ENCODE measurements at regions not wholly inside any gene's neighbourhood (a gene's known extent, or its start where the extent isn't known, plus 50 kb on each side); places are given as distances from the start of the nearest gene placed in this dataset.

DNA sequence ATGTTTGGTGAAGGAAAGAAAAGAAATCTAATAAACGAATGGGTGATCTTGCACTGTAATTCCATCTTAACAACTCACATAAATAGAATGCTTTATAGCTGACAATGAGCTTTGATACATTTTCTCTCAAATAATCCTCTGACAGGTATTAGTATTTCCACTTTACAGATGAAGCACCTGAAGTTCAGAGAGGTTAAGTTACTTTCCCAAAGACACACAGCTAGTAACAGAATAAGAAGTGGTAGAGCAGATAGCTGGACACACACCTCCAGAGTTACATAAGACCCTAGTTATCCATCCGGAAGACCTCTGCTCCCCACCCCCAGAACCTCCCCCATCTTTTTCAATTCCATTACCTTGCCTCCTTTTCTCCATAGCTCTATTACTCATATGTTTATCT is 213.3 kb upstream of the ZC3H12A start:
- peaks cover 20% of the 10 kb centered on the region for H3K4me1 ChIP-seq (ENCODE audit: insufficient read depth, insufficient read length)
- H3K36me3 ChIP-seq (ENCODE audit: insufficient read depth, insufficient read length, low read length) = no peaks in the 10 kb centered on the region
- TF ChIP-seq ZNF274 (IDR thresholded peaks at IDR 0.05; ENCODE audit: low read depth, low read length) (no peak), SUZ12 (IDR thresholded peaks at IDR 0.05; ENCODE audit: extremely low read depth, insufficient read depth, insufficient read length) (no peak), YY1 (IDR thresholded peaks at IDR 0.05; ENCODE audit: insufficient read depth, insufficient read length) (no peak)
- DNase-seq (ENCODE audit: low read depth, low spot score) = no peak
- no peaks in the 10 kb centered on the region for H3K27me3 ChIP-seq (ENCODE audit: insufficient read depth, insufficient read length)
- no peak overlapping the region for H3K9ac ChIP-seq (ENCODE audit: insufficient read length, low read depth)
- H3K9me3 ChIP-seq (ENCODE audit: insufficient read depth, low read length) = no peaks in the 10 kb centered on the region
- no peak overlapping the region for H3K4me3 ChIP-seq (ENCODE audit: insufficient read length, low read depth)

DNA sequence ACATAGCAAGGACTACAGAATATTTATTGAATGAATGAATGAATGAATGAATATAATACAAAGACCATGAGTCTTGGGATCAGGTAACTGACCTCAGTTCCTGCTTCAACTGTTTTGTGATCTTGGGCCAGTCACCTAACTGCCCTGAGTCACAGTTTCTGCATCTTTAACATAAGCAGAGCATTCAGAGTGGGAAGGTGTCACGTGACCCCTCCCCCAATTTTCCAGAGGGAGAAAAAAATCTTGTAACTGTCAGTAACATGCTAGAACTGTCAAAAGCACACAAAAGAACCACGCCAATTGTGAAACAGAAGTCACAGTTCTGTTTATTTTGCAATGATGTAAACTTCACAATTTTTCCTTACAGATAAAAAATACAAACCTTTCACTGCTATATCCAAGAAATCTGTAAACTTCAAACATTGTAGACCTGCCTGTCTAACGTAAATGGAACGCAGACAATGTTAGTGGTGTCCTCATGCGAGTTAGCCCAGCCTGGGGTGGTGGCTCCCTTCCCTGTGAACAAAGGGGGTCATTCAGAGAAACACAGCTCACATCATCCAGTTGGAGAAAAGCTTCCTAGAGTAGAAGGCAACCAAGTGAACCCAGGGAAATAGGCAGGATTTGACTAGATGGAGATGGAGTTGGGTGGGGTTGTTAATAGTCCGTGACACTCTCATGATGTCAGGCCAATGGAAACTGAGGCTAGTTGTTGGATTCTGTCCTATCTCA is 211.8 kb upstream of the ZC3H12A start:
- no peak for TF ChIP-seq ZNF274 (IDR thresholded peaks at IDR 0.05; ENCODE audit: low read depth, low read length)
- no peak for TF ChIP-seq YY1 (IDR thresholded peaks at IDR 0.05; ENCODE audit: insufficient read depth, insufficient read length)
- no peak for TF ChIP-seq SUZ12 (IDR thresholded peaks at IDR 0.05; ENCODE audit: extremely low read depth, insufficient read depth, insufficient read length)
- no peak overlapping the region for H3K9ac ChIP-seq (ENCODE audit: insufficient read length, low read depth)
- DNase-seq (ENCODE audit: low read depth, low spot score) = no peak
- H3K4me3 ChIP-seq (ENCODE audit: insufficient read length, low read depth) = no peak overlapping the region
- H3K27me3 ChIP-seq (ENCODE audit: insufficient read depth, insufficient read length) = no peaks in the 10 kb centered on the region
- H3K9me3 ChIP-seq (ENCODE audit: insufficient read depth, low read length) = no peaks in the 10 kb centered on the region
- H3K36me3 ChIP-seq (ENCODE audit: insufficient read depth, insufficient read length, low read length) = no peaks in the 10 kb centered on the region
- peaks cover 26% of the 10 kb centered on the region for H3K4me1 ChIP-seq (ENCODE audit: insufficient read depth, insufficient read length)

DNA sequence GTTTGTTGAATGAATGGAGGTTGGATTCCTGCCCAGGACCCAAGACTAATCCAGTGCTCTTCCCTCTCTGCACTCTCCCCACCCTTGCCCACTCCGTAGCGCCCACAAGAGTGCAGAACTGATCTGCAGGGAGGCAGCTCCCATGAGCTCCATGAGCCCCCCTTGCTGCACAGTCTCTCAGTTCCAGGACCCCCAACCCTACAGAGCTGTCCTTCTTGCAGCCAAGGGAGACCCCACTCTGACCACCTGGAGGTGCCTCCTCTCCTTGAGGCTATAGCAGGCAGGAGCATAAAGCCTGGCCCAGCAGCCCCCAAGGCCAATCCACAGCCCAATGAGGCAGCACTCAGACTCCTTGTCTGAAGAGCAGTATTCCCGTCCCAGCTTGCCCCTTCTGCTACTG is 209.2 kb upstream of the ZC3H12A start:
- no peaks in the 10 kb centered on the region for H3K27me3 ChIP-seq (ENCODE audit: insufficient read depth, insufficient read length)
- no peaks in the 10 kb centered on the region for H3K9me3 ChIP-seq (ENCODE audit: insufficient read depth, low read length)
- H3K4me1 ChIP-seq (ENCODE audit: insufficient read depth, insufficient read length) = peaks cover 21% of the 10 kb centered on the region
- H3K4me3 ChIP-seq (ENCODE audit: insufficient read length, low read depth) = no peak overlapping the region
- H3K9ac ChIP-seq (ENCODE audit: insufficient read length, low read depth) = no peak overlapping the region
- no peak for DNase-seq (ENCODE audit: low read depth, low spot score)
- H3K36me3 ChIP-seq (ENCODE audit: insufficient read depth, insufficient read length, low read length) = no peaks in the 10 kb centered on the region
- TF ChIP-seq ZNF274 (IDR thresholded peaks at IDR 0.05; ENCODE audit: low read depth, low read length) = no peak
- TF ChIP-seq YY1 (IDR thresholded peaks at IDR 0.05; ENCODE audit: insufficient read depth, insufficient read length) = no peak
- no peak for TF ChIP-seq SUZ12 (IDR thresholded peaks at IDR 0.05; ENCODE audit: extremely low read depth, insufficient read depth, insufficient read length)

DNA sequence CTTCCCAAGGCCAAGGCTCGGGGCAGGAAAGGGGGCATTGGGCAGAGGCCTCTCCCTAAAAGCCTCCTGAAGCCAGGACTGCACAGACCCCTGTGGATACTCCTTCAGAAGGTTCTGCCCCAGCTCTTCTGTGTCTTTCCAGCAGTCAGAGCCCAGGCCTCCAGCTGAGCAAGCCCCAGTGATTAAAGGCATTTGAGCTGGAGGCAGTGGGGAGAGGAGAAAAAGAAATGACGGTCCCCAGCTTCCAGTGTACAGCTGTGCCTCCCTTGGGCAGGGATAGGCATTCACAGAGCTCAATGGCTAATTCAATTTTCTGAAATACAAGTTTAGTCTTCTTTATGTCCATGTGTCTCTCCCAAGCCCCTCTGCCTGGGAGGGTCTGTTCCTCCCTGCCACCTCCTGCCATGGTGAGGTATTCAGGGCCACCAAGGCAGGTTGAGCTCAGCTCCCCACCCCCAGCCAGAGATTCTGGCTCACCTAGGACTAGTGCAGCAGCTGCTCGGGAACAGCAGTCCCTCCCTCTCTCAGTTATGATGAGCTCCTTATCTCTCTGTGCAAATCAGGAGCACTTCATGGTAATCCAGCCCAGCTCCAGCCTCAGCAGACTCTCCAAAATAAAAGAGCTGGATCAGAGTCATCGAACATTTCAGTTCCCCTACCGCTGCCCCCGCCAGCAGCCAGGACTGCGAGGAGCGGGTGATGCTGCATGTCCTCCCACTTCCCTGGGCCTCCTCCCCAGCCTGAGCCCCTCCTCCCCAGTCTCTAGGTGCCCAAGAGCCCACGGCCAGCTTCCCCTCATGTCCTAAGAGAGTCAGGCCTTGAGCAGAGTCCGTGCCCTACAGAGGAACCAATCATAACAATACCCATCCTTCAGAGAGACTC is 208.4 kb upstream of the ZC3H12A start:
- Histone ChIP-seq H3K27me3 (ENCODE audit: insufficient read depth, insufficient read length) (no peaks in the 10 kb centered on the region), H3K36me3 (ENCODE audit: insufficient read depth, insufficient read length, low read length) (no peaks in the 10 kb centered on the region), H3K9ac (ENCODE audit: insufficient read length, low read depth) (no peak overlapping the region), H3K4me1 (ENCODE audit: insufficient read depth, insufficient read length) (peaks cover 22% of the 10 kb centered on the region), H3K9me3 (ENCODE audit: insufficient read depth, low read length) (no peaks in the 10 kb centered on the region), H3K4me3 (ENCODE audit: insufficient read length, low read depth) (no peak overlapping the region)
- no peak for TF ChIP-seq SUZ12 (IDR thresholded peaks at IDR 0.05; ENCODE audit: extremely low read depth, insufficient read depth, insufficient read length)
- no peak for TF ChIP-seq YY1 (IDR thresholded peaks at IDR 0.05; ENCODE audit: insufficient read depth, insufficient read length)
- TF ChIP-seq ZNF274 (IDR thresholded peaks at IDR 0.05; ENCODE audit: low read depth, low read length) = no peak
- no peak for DNase-seq (ENCODE audit: low read depth, low spot score)

DNA sequence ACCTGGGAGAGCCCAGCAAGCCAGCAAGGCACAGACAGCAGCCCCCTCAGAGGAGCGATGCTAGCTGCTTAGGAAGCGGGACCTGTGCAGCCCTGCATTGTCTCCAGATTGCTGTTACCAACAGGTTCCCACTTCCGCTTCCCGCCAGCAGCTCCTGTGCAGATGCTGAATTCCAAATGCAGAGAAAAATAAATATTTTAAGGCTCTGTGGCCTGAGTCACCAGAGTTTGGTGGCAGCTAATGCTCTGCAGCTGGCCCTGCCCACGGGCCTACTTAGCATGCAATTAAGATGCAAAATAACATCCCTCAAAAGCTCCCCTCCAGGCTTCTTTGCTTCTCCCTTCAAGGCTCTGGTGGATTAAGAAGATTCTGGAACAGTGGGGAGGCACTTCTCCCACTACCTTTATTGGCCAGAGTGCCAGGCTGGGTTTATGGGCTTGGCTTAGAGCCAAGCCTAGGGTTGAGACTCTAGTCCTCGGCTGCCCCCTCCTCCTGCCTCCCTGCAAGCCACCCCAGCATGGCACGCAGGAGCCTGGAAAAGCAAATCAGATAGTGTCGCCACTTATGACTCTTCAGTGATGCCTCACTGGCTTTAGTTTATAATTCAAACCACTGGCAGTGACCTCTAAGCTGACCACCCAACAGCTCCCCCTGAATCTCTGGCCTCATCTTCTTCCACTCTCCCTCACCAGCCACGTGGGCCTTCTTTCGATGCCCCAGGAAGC is 207.1 kb upstream of the ZC3H12A start:
- peak; percentile 70 for DNase-seq (ENCODE audit: low read depth, low spot score)

DNA sequence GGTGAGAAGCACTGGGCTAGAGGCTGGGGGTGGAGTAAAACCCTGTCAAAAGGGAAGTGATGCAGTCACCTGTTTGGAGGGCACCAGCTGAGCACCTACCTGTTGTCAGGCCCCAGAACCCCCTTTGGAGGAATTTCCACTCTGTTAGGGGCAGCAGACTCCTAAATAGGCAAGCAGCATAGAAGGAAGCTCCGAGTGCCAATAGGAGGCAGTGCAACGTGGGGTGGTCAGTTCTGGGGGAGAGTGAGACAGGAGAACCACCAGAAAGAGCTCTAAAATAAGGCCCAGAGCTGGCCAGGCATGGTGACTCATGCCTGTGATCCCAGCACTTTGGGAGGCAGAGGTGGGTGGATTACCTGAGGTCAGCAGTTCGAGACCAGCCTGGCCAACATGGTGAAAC is 203.7 kb upstream of the ZC3H12A start:
- no peak for TF ChIP-seq ZNF274 (IDR thresholded peaks at IDR 0.05; ENCODE audit: low read depth, low read length)
- no peak for TF ChIP-seq YY1 (IDR thresholded peaks at IDR 0.05; ENCODE audit: insufficient read depth, insufficient read length)
- DNase-seq (ENCODE audit: low read depth, low spot score) = no peak
- Histone ChIP-seq H3K9me3 (ENCODE audit: insufficient read depth, low read length) (no peaks in the 10 kb centered on the region), H3K9ac (ENCODE audit: insufficient read length, low read depth) (no peak overlapping the region), H3K36me3 (ENCODE audit: insufficient read depth, insufficient read length, low read length) (no peaks in the 10 kb centered on the region), H3K4me3 (ENCODE audit: insufficient read length, low read depth) (no peak overlapping the region), H3K4me1 (ENCODE audit: insufficient read depth, insufficient read length) (peaks cover 41% of the 10 kb centered on the region), H3K27me3 (ENCODE audit: insufficient read depth, insufficient read length) (no peaks in the 10 kb centered on the region)

More for the DNA sequence above, 207.1 kb upstream of the ZC3H12A start:
- peaks cover 22% of the 10 kb centered on the region for H3K4me1 ChIP-seq (ENCODE audit: insufficient read depth, insufficient read length)
- no peaks in the 10 kb centered on the region for H3K27me3 ChIP-seq (ENCODE audit: insufficient read depth, insufficient read length)
- TF ChIP-seq ZNF274 (IDR thresholded peaks at IDR 0.05; ENCODE audit: low read depth, low read length) = no peak
- TF ChIP-seq YY1 (IDR thresholded peaks at IDR 0.05; ENCODE audit: insufficient read depth, insufficient read length) = no peak
- TF ChIP-seq SUZ12 (IDR thresholded peaks at IDR 0.05; ENCODE audit: extremely low read depth, insufficient read depth, insufficient read length) = no peak
- H3K4me3 ChIP-seq (ENCODE audit: insufficient read length, low read depth) = no peak overlapping the region
- H3K9ac ChIP-seq (ENCODE audit: insufficient read length, low read depth) = peak overlapping the region; percentile 23
- H3K9me3 ChIP-seq (ENCODE audit: insufficient read depth, low read length) = no peaks in the 10 kb centered on the region
- no peaks in the 10 kb centered on the region for H3K36me3 ChIP-seq (ENCODE audit: insufficient read depth, insufficient read length, low read length)

DNA sequence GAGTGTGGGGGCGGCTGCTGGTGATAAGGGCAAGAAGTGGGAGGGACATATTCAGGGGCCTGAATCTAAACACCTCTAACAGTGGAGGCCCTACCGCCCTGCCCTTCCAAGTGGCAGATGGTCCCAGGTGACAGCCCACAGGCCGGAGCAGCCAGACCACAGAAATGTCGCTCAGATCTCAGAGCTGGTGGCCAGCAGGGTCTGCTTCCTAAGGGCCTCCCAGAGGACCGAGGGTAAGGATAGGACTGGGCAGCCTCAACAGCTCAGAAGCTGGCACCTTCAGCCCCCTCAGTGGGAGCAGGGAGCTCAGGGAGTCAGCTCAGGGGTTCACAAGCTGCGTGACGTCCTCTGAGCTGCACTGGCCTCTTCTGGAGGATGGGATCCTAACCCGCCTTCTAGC is 201.8 kb upstream of the ZC3H12A start:
- no peaks in the 10 kb centered on the region for H3K36me3 ChIP-seq (ENCODE audit: insufficient read depth, insufficient read length, low read length)
- no peak overlapping the region for H3K9ac ChIP-seq (ENCODE audit: insufficient read length, low read depth)
- no peaks in the 10 kb centered on the region for H3K27me3 ChIP-seq (ENCODE audit: insufficient read depth, insufficient read length)
- no peaks in the 10 kb centered on the region for H3K9me3 ChIP-seq (ENCODE audit: insufficient read depth, low read length)
- TF ChIP-seq SUZ12 (IDR thresholded peaks at IDR 0.05; ENCODE audit: extremely low read depth, insufficient read depth, insufficient read length) = no peak
- TF ChIP-seq ZNF274 (IDR thresholded peaks at IDR 0.05; ENCODE audit: low read depth, low read length) = no peak
- DNase-seq (ENCODE audit: low read depth, low spot score) = no peak
- no peak overlapping the region for H3K4me3 ChIP-seq (ENCODE audit: insufficient read length, low read depth)
- peaks cover 29% of the 10 kb centered on the region for H3K4me1 ChIP-seq (ENCODE audit: insufficient read depth, insufficient read length)
